ENCODE measurements at regions not wholly inside any gene's neighbourhood (a gene's known extent, or its start where the extent isn't known, plus 50 kb on each side); places are given as distances from the start of the nearest gene placed in this dataset.
"Not testable (repeated sequence)": the region's sequence is repeated elsewhere in the genome, so short reads cannot be mapped to it uniquely, and the experiment has no call there.

DNA sequence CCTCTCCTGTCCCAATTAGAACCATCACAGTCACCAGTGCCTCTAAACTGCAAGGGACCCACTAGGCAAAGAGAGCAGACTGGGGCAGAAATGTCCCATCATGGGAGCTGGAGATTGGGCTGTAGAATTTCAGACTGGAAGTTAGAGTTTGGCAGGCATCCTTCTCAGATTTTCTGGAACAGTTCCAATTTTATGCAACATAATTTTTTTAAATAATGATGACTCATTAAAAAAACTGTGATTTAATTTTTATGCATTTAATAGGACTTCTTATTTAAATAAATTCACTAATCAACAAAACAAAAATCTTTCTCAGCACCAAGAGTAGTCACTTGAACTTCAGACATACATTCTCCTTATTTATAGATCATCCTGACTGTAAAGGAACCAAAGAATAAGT lies 84.6 kb upstream of the SLC7A14 start:
- Histone ChIP-seq H3K27me3 (ENCODE audit: control insufficient read depth in 2 of 2, insufficient read depth in 1 of 2, low read length in 1 of 2) (no peaks in the 10 kb centered on the region), H3K4me1 (ENCODE audit: control insufficient read depth in 2 of 2, insufficient read depth in 2 of 2, low read length in 2 of 2) (no peaks in the 10 kb centered on the region)

DNA sequence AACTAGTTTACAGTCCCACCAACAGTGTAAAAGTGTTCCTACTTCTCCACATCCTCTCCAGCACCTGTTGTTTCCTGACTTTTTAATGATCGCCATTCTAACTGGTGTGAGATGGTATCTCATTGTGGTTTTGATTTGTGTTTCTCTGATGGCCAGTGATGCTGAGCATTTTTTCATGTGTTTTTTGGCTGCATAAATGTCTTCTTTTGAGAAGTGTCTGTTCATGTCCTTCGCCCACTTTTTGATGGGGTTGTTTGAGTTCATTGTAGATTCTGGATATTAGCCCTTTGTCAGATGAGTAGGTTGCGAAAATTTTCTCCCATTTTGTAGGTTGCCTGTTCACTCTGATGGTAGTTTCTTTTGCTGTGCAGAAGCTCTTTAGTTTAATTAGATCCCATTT lies 77.1 kb upstream of the SLC7A14 start:
- H3K27ac ChIP-seq (ENCODE audit: low read depth in 1 of 2, low read length in 1 of 2); H3K4me3 ChIP-seq (ENCODE audit: low read length in 2 of 2); H3K9me3 ChIP-seq (ENCODE audit: control insufficient read depth in 2 of 2, insufficient read depth in 1 of 2, low read length in 1 of 2); H3K4me1 ChIP-seq (ENCODE audit: control insufficient read depth in 2 of 2, insufficient read depth in 2 of 2, low read length in 2 of 2); H3K27me3 ChIP-seq (ENCODE audit: control insufficient read depth in 2 of 2, insufficient read depth in 1 of 2, low read length in 1 of 2); DNase-seq (ENCODE audit: low read depth in 6 of 9, low spot score in 9 of 9); H3K36me3 ChIP-seq (ENCODE audit: control insufficient read depth in 2 of 2, insufficient read depth in 2 of 2, low read length in 1 of 2): not testable (repeated sequence)
- WGBS, result 97% methylated on average over 3 of the region's 3 CpGs

More for the DNA sequence above, 84.6 kb upstream of the SLC7A14 start:
- DNase-seq (ENCODE audit: low read depth in 6 of 9, low spot score in 9 of 9), result no peak
- no peak overlapping the region for H3K27ac ChIP-seq (ENCODE audit: low read depth in 1 of 2, low read length in 1 of 2)
- H3K4me3 ChIP-seq (ENCODE audit: low read length in 2 of 2), result no peak overlapping the region
- H3K36me3 ChIP-seq (ENCODE audit: control insufficient read depth in 2 of 2, insufficient read depth in 2 of 2, low read length in 1 of 2), result no peaks in the 10 kb centered on the region
- H3K9me3 ChIP-seq (ENCODE audit: control insufficient read depth in 2 of 2, insufficient read depth in 1 of 2, low read length in 1 of 2), result no peaks in the 10 kb centered on the region

GRCh38 chr3:170660139-170660538 lies 74.3 kb upstream of the SLC7A14 start:
- no peaks in the 10 kb centered on the region for H3K36me3 ChIP-seq (ENCODE audit: control insufficient read depth in 2 of 2, insufficient read depth in 2 of 2, low read length in 1 of 2)
- no peaks in the 10 kb centered on the region for H3K27me3 ChIP-seq (ENCODE audit: control insufficient read depth in 2 of 2, insufficient read depth in 1 of 2, low read length in 1 of 2)
- WGBS, result 77% methylated on average over 5 of the region's 5 CpGs
- no peaks in the 10 kb centered on the region for H3K4me1 ChIP-seq (ENCODE audit: control insufficient read depth in 2 of 2, insufficient read depth in 2 of 2, low read length in 2 of 2)
- no peak overlapping the region for H3K27ac ChIP-seq (ENCODE audit: low read depth in 1 of 2, low read length in 1 of 2)
- H3K4me3 ChIP-seq (ENCODE audit: low read length in 2 of 2), result no peak overlapping the region
- H3K9me3 ChIP-seq (ENCODE audit: control insufficient read depth in 2 of 2, insufficient read depth in 1 of 2, low read length in 1 of 2), result no peaks in the 10 kb centered on the region
- no peak for DNase-seq (ENCODE audit: low read depth in 6 of 9, low spot score in 9 of 9)

GRCh38 chr3:170657312-170657711 lies 71.4 kb upstream of the SLC7A14 start:
- 96% methylated on average over 2 of the region's 2 CpGs for WGBS
- Histone ChIP-seq H3K9me3 (ENCODE audit: control insufficient read depth in 2 of 2, insufficient read depth in 1 of 2, low read length in 1 of 2) (no peaks in the 10 kb centered on the region), H3K36me3 (ENCODE audit: control insufficient read depth in 2 of 2, insufficient read depth in 2 of 2, low read length in 1 of 2) (no peaks in the 10 kb centered on the region), H3K27me3 (ENCODE audit: control insufficient read depth in 2 of 2, insufficient read depth in 1 of 2, low read length in 1 of 2) (no peaks in the 10 kb centered on the region), H3K4me3 (ENCODE audit: low read length in 2 of 2) (no peak overlapping the region), H3K27ac (ENCODE audit: low read depth in 1 of 2, low read length in 1 of 2) (no peak overlapping the region), H3K4me1 (ENCODE audit: control insufficient read depth in 2 of 2, insufficient read depth in 2 of 2, low read length in 2 of 2) (no peaks in the 10 kb centered on the region)
- DNase-seq (ENCODE audit: low read depth in 6 of 9, low spot score in 9 of 9), result no peak

DNA sequence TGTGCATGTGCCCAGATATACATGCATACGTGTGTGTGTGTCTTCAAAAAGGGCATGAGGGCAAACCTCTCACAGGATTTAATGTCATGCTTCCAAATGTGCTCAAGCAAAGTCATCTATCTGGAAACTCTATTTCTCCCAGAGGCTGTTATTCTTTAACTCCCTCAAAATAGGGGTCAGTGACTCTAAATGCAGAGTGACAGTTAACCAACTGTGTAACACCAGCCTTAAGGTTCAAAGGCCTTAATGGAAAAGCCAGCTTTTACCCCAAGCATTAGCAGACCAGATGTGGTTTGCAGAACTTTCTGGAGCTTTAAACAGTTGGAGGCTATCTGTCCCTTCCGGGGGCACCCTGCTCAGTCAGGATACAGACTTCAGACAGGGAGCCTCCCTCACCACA lies 70.4 kb upstream of the SLC7A14 start:
- Histone ChIP-seq H3K4me3 (ENCODE audit: low read length in 2 of 2) (no peak overlapping the region), H3K27me3 (ENCODE audit: control insufficient read depth in 2 of 2, insufficient read depth in 1 of 2, low read length in 1 of 2) (no peaks in the 10 kb centered on the region), H3K4me1 (ENCODE audit: control insufficient read depth in 2 of 2, insufficient read depth in 2 of 2, low read length in 2 of 2) (no peaks in the 10 kb centered on the region), H3K27ac (ENCODE audit: low read depth in 1 of 2, low read length in 1 of 2) (no peak overlapping the region), H3K9me3 (ENCODE audit: control insufficient read depth in 2 of 2, insufficient read depth in 1 of 2, low read length in 1 of 2) (no peaks in the 10 kb centered on the region), H3K36me3 (ENCODE audit: control insufficient read depth in 2 of 2, insufficient read depth in 2 of 2, low read length in 1 of 2) (no peaks in the 10 kb centered on the region)
- 96% methylated on average over 2 of the region's 2 CpGs for WGBS
- DNase-seq (ENCODE audit: low read depth in 6 of 9, low spot score in 9 of 9), result no peak

DNA sequence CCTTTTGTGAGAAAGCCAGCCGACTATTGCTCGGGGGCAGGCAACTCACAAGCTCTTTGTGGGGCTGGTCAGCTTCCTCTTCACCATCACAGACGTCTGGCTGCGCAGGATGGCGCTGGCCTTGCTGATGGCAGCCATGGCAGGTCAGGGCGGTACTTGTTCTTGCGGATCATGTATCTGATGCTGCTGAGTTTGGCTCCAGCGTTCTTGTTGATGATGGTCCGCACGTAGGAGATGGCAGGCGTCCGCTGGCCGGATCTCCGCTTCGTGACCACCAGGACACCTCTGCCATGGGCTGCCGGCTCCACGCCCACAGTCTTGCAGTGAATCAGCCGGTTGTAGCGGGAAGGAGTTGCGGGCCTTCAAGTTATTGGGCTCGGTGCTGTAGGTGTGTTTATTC lies 67.9 kb upstream of the SLC7A14 start:
- no peak overlapping the region for H3K27ac ChIP-seq (ENCODE audit: low read depth in 1 of 2, low read length in 1 of 2)
- H3K9me3 ChIP-seq (ENCODE audit: control insufficient read depth in 2 of 2, insufficient read depth in 1 of 2, low read length in 1 of 2), result no peaks in the 10 kb centered on the region
- H3K4me3 ChIP-seq (ENCODE audit: low read length in 2 of 2), result no peak overlapping the region
- no peaks in the 10 kb centered on the region for H3K27me3 ChIP-seq (ENCODE audit: control insufficient read depth in 2 of 2, insufficient read depth in 1 of 2, low read length in 1 of 2)
- no peaks in the 10 kb centered on the region for H3K4me1 ChIP-seq (ENCODE audit: control insufficient read depth in 2 of 2, insufficient read depth in 2 of 2, low read length in 2 of 2)
- DNase-seq (ENCODE audit: low read depth in 6 of 9, low spot score in 9 of 9), result no peak
- WGBS, result 91% methylated on average over 21 of the region's 21 CpGs
- H3K36me3 ChIP-seq (ENCODE audit: control insufficient read depth in 2 of 2, insufficient read depth in 2 of 2, low read length in 1 of 2), result no peaks in the 10 kb centered on the region

DNA sequence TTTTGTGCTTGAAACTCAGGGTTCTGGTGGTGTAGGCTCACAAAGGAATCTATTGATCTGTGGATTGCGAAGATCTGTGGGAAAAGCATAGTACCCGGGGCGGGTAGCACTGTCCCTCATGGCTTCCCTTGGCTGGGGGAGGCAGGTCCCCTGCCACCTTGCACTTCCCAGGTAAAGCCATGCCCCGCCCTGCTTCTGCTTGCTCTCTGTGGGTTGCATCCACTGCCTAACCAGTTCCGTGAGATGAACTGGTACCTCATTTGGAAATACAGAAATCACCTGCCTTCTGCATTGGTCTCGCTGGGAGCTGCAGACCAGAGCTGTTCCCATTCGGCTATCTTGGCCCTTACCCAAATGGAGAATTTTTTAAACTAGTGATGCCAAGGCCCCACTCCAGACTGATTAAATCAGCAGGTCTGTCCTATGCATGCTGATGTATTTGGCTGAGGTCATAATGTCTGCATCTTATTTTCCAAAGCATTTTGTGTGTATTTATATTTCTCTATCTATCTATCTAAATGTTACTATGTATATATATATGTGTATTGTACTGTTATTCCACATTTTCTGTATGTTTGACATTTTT lies 65.5 kb upstream of the SLC7A14 start:
- no peak overlapping the region for H3K27ac ChIP-seq (ENCODE audit: low read depth in 1 of 2, low read length in 1 of 2)
- H3K4me3 ChIP-seq (ENCODE audit: low read length in 2 of 2), result no peak overlapping the region
- DNase-seq (ENCODE audit: low read depth in 6 of 9, low spot score in 9 of 9), result no peak
- no peaks in the 10 kb centered on the region for H3K36me3 ChIP-seq (ENCODE audit: control insufficient read depth in 2 of 2, insufficient read depth in 2 of 2, low read length in 1 of 2)
- 96% methylated on average over 7 of the region's 7 CpGs for WGBS
- no peaks in the 10 kb centered on the region for H3K9me3 ChIP-seq (ENCODE audit: control insufficient read depth in 2 of 2, insufficient read depth in 1 of 2, low read length in 1 of 2)
- no peaks in the 10 kb centered on the region for H3K4me1 ChIP-seq (ENCODE audit: control insufficient read depth in 2 of 2, insufficient read depth in 2 of 2, low read length in 2 of 2)
- no peaks in the 10 kb centered on the region for H3K27me3 ChIP-seq (ENCODE audit: control insufficient read depth in 2 of 2, insufficient read depth in 1 of 2, low read length in 1 of 2)

DNA sequence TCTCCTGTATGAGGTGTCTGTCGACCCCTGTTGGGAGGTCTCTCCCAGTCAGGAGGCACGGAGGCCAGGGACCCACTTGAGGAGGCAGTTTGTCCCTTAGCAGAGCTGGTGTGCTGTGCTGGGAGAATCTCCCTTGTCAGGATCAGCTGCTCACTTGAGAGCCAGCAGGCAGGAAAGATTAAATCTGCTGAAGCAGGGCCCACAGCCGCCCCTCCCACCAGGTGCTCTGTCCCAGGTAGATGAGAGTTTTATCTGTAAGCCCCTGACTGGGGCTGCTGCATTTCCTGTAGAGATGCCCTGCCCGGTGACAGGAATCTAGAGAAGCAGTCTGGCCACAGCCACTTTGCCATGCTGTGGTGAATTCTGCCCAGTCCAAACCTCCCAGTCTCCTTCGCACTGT lies 64.7 kb upstream of the SLC7A14 start:
- not testable (repeated sequence) for H3K36me3 ChIP-seq (ENCODE audit: control insufficient read depth in 2 of 2, insufficient read depth in 2 of 2, low read length in 1 of 2); H3K9me3 ChIP-seq (ENCODE audit: control insufficient read depth in 2 of 2, insufficient read depth in 1 of 2, low read length in 1 of 2); H3K4me3 ChIP-seq (ENCODE audit: low read length in 2 of 2); DNase-seq (ENCODE audit: low read depth in 6 of 9, low spot score in 9 of 9); H3K4me1 ChIP-seq (ENCODE audit: control insufficient read depth in 2 of 2, insufficient read depth in 2 of 2, low read length in 2 of 2); H3K27ac ChIP-seq (ENCODE audit: low read depth in 1 of 2, low read length in 1 of 2); H3K27me3 ChIP-seq (ENCODE audit: control insufficient read depth in 2 of 2, insufficient read depth in 1 of 2, low read length in 1 of 2)
- 70% methylated on average over 5 of the region's 5 CpGs for WGBS

- DNase-seq (ENCODE audit: low read depth in 6 of 9, low spot score in 9 of 9), result no peak
- H3K27me3 ChIP-seq (ENCODE audit: control insufficient read depth in 2 of 2, insufficient read depth in 1 of 2, low read length in 1 of 2), result no peaks in the 10 kb centered on the region
- no peaks in the 10 kb centered on the region for H3K36me3 ChIP-seq (ENCODE audit: control insufficient read depth in 2 of 2, insufficient read depth in 2 of 2, low read length in 1 of 2)
- H3K4me3 ChIP-seq (ENCODE audit: low read length in 2 of 2), result no peak overlapping the region
- H3K27ac ChIP-seq (ENCODE audit: low read depth in 1 of 2, low read length in 1 of 2), result no peak overlapping the region
- no peaks in the 10 kb centered on the region for H3K9me3 ChIP-seq (ENCODE audit: control insufficient read depth in 2 of 2, insufficient read depth in 1 of 2, low read length in 1 of 2)
- WGBS, result 88% methylated on average over 1 of the region's 1 CpG
- no peaks in the 10 kb centered on the region for H3K4me1 ChIP-seq (ENCODE audit: control insufficient read depth in 2 of 2, insufficient read depth in 2 of 2, low read length in 2 of 2)
Measured at GRCh38 chr3:170644711-170645110, 58.8 kb upstream of the SLC7A14 start.

DNA sequence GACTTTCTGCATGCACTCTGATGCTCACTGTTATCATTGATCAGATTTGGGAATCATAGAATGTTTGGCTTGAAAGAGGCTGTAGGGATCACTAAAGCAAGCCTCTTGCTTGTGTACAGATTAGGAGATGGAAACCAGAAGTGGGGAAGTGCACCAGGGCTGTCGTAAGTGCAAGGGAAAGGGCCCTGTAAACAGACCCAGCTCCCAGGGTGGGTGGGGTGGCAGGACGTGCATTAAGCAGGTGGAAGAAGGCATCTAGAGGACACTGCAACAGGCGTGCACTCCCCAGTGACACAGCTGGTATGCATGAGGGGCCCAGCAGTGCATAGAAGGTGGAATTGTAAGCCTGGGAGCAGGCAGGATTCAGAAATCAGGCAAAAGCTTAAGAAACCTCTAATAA lies 58.0 kb upstream of the SLC7A14 start:
- Histone ChIP-seq H3K4me3 (ENCODE audit: low read length in 2 of 2) (no peak overlapping the region), H3K4me1 (ENCODE audit: control insufficient read depth in 2 of 2, insufficient read depth in 2 of 2, low read length in 2 of 2) (no peaks in the 10 kb centered on the region), H3K36me3 (ENCODE audit: control insufficient read depth in 2 of 2, insufficient read depth in 2 of 2, low read length in 1 of 2) (no peaks in the 10 kb centered on the region), H3K27ac (ENCODE audit: low read depth in 1 of 2, low read length in 1 of 2) (no peak overlapping the region), H3K9me3 (ENCODE audit: control insufficient read depth in 2 of 2, insufficient read depth in 1 of 2, low read length in 1 of 2) (no peaks in the 10 kb centered on the region), H3K27me3 (ENCODE audit: control insufficient read depth in 2 of 2, insufficient read depth in 1 of 2, low read length in 1 of 2) (no peaks in the 10 kb centered on the region)
- DNase-seq (ENCODE audit: low read depth in 6 of 9, low spot score in 9 of 9), result no peak
- WGBS, result 85% methylated on average over 3 of the region's 3 CpGs

Measured in thymus (tissue), 11 donors.